Activated naive CD8-positive, alpha-beta T cell (primary cell): ENCODE measurements at regions not wholly inside any gene's neighbourhood (a gene's known extent, or its start where the extent isn't known, plus 50 kb on each side); places are given as distances from the start of the nearest gene placed in this dataset.

ENCODE experiments used
- H3K27ac Mint-ChIP-seq: one replicate; pipeline ENCODE4 v1.8.0; 2021; ENCODE audit warnings: mixed read lengths
- H3K27me3 Mint-ChIP-seq: one replicate; pipeline ENCODE4 v1.8.0; 2021; ENCODE audit warnings: mixed read lengths
- H3K36me3 Mint-ChIP-seq: one replicate; pipeline ENCODE4 v1.8.0; 2021; ENCODE audit warnings: mixed read lengths
- H3K4me1 Mint-ChIP-seq: one replicate; pipeline ENCODE4 v1.8.0; 2021; ENCODE audit warnings: low read depth, mixed read lengths
- H3K4me3 Mint-ChIP-seq: one replicate; pipeline ENCODE4 v1.8.0; 2021; ENCODE audit warnings: mild to moderate bottlenecking, mixed read lengths
- H3K9me3 Mint-ChIP-seq: one replicate; pipeline ENCODE4 v1.8.0; 2021; ENCODE audit warnings: low read depth, mixed read lengths

DNA sequence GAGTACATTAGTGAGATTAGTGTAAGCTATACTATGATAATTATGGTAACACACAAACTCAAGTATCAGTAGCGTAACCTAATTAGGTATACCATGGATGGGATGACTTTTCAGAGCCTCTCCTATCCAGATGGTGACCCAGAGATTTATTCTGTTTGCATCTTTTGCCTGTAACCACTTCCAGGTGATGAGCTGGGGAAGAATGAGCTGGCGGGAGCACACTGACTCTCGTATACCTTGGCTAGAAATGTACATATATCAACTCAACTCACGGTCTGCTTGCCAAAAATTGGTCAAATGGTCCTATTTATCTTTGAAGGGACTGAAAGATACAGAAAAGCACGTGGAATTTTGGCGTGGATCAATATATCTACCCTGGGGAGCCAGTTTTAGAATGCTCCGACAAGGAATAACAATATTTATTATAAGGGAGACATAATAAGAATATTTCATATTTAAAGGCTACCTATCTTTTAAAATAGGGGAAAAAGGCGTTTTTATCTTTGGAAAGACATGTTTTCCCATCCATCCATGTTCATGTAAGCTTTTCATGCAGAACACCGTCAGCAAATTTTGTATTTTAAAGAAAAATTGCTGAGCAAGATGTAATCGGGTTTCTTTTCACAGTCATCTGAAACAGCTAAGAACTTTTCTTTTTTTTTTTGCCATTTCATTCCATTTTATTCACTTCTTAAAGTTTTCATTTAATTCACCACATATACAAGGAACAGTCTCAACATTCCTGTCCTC lies 502.6 kb upstream of the CBLB start:
- Mint-ChIP-seq H3K36me3 (no peaks in the 10 kb centered on the region), H3K4me1 (no peaks in the 10 kb centered on the region), H3K27ac (no peak overlapping the region), H3K27me3 (no peaks in the 10 kb centered on the region), H3K9me3 (no peaks in the 10 kb centered on the region), H3K4me3 (no peak overlapping the region)

DNA sequence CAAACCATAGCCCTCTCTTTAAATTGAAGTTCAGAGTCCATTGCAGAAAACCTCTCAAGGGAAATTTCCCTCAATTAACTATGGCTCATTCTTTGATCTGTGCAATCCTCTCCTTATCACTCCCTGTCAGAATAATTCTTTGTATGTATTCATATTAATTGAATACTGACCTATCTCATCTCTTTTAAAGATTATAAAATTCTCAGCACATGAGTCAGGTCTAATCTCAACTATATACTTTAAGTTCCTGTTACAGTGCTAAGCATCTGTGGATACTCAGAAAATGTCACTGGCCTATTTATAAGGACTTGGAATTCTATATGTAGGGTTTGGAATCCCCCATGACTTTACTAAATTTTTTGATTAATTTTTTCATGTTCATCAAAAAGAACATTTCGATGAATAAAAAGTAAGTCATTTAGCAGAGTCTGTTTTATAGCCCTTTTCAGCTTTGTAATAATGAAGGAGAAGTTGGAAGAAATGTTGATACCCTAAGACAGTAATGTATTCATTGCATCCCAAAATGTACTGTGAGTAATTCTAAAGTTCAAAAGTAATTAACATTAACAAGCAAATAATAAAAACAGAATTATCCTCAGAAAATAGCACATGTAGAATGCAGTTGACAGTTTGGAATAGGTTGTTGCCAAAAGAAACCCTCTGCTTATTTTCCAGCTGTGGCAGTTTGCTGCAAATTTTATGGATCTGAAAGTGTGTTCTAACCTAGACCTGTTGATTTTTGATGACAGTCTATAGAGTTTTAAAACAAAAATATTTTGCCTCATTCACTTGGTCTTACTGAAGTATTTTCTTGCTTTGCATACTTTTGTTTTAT lies 503.4 kb upstream of the CBLB start:
- no peak overlapping the region for H3K27ac Mint-ChIP-seq
- no peaks in the 10 kb centered on the region for H3K4me1 Mint-ChIP-seq
- H3K36me3 Mint-ChIP-seq: no peaks in the 10 kb centered on the region
- no peaks in the 10 kb centered on the region for H3K27me3 Mint-ChIP-seq
- no peaks in the 10 kb centered on the region for H3K9me3 Mint-ChIP-seq
- no peak overlapping the region for H3K4me3 Mint-ChIP-seq

DNA sequence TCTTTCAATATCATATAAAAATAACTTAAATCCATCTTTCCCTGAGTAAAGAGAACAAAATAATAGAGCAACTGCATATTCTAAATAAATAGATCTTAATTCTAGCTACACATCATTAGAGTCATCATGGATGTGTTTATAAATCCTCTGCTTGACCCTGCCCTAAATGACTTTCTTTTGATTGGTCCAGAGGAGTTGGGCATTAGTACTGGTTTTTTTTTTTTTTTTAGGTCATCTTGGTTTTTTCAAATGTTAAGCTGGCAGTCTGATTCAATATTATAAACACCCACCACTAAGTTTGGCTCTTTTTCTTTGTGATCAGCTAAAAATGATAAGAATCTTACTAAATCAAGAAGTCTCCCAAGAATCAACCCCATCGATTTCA lies 504.0 kb upstream of the CBLB start:
- Mint-ChIP-seq H3K9me3 (no peaks in the 10 kb centered on the region), H3K4me3 (no peak overlapping the region), H3K27ac (no peak overlapping the region), H3K4me1 (no peaks in the 10 kb centered on the region), H3K36me3 (no peaks in the 10 kb centered on the region), H3K27me3 (no peaks in the 10 kb centered on the region)

DNA sequence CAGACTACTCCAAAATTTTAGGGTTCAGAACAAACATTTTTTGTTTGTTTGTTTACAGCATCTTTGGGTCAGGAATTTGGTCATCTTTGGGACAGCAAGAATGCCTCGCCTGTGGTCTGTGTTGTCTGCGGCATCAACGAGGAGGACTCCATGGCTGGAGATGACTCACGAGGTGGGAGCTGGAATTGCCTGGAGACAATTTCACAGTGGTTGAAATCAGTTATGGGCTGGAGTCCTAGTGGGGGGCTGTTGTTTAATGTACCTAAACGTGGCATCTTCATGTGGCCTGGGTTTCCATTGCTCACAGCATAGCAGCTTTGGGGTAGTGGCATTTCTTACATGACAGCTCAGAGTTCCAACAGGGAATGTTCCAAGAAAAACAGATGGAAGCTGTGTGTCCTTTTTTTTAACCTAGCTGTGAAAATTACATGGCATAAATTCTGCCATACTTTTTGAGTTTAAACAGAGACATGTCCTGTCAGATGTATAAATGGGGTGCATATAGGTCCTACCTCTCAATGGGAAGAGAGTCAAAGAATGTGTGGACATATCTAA lies 507.3 kb upstream of the CBLB start:
- no peak overlapping the region for H3K4me3 Mint-ChIP-seq
- no peaks in the 10 kb centered on the region for H3K36me3 Mint-ChIP-seq

DNA sequence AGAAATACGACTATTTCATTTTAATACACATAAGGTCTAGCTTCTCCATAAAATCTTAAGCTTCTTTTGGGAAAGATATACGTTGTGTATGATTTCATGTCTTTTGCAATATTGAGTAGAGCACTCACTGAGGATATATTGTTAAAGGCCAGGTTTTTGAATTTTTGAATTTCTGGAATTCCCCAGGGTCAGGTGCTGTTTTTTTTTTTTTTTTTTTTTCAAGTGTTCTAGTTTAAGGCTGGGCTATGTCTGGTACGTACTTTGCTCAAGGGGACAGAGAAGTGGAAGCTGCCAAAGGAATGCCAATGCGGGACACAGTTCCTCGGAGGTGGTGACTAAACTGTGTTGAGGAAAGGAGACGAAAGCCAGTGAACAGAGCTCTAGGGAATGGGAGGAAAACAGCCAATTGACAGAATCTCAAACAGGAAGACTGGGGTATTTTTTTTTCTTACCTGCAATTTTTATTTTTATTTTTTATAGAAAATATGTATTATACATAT lies 510.5 kb upstream of the CBLB start:
- Mint-ChIP-seq H3K36me3 (no peaks in the 10 kb centered on the region), H3K9me3 (no peaks in the 10 kb centered on the region), H3K27ac (no peak overlapping the region), H3K4me3 (no peak overlapping the region), H3K27me3 (no peaks in the 10 kb centered on the region), H3K4me1 (no peaks in the 10 kb centered on the region)

More for the DNA sequence above, 507.3 kb upstream of the CBLB start:
- Mint-ChIP-seq H3K27ac (no peak overlapping the region), H3K27me3 (no peaks in the 10 kb centered on the region), H3K4me1 (no peaks in the 10 kb centered on the region), H3K9me3 (no peaks in the 10 kb centered on the region)

DNA sequence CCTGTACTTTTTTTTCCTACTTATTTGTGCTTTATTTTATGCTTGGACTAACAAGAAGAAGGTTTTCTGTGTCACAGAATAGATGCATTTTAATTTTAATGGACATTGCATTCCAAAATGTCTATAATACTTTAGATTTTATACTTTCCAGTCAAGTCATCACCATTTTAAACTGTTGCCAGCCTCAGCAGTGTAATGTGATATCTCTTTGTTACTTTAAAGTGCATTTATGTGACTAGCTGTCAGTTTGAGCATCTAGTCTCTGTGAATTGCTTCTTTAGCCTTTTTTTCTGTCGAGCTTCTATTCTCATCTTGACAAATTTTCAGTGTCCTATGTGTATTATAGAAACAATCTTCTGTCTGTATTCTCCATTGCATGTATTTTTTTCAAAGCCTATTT lies 511.4 kb upstream of the CBLB start:
- Mint-ChIP-seq H3K27ac (no peak overlapping the region), H3K4me3 (no peak overlapping the region), H3K4me1 (no peaks in the 10 kb centered on the region), H3K9me3 (no peaks in the 10 kb centered on the region), H3K27me3 (no peaks in the 10 kb centered on the region), H3K36me3 (no peaks in the 10 kb centered on the region)

DNA sequence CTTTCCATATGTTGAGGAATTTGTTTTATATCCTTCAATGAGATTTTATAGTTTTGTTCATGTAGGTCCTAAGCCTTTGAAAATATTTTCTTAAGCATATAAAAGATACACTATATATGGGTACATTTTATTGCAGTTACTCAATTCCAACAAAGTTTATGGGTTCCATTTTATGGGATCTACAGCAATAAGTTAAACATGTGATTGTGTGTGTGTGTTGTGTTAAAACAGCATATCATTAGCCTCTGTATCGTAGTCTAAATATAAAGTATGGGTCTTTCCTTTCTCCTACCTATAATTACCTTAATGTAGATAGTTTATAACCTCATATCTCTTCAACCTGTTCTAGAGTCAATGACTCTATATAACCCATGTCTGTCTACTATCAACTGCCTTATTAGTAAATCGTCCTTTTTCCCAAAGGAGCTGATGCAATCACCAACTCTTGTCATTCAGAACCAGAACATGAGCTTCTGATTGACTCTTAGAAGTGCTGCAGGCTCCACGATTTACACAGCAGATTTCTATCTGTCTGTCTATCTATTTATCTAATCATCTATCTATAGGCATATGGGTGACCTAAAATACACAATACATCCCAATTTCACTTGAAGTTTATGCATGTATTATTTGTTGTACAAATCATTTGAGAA lies 512.6 kb upstream of the CBLB start:
- Mint-ChIP-seq H3K27ac (no peak overlapping the region), H3K27me3 (no peaks in the 10 kb centered on the region), H3K36me3 (no peaks in the 10 kb centered on the region), H3K9me3 (no peaks in the 10 kb centered on the region), H3K4me3 (no peak overlapping the region), H3K4me1 (no peaks in the 10 kb centered on the region)

DNA sequence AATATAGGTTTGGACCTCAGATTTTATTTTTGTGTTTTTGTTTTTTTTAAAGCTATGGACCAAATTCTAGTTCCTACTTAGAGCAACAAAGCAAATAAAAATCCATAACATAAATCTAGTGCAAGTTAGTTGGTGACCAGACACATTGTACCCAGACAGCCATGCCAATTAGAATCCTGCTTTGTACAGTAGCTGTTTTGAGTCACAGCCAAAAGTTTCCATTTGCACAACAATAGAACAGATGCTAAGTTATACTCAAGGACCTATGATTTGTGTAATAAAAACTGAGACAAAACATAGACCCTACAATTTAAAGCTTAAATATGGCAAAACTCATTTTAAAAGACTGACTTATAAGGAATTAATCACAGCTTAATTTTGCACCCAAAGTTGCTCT lies 513.1 kb upstream of the CBLB start:
- no peaks in the 10 kb centered on the region for H3K4me1 Mint-ChIP-seq
- no peaks in the 10 kb centered on the region for H3K9me3 Mint-ChIP-seq
- no peaks in the 10 kb centered on the region for H3K36me3 Mint-ChIP-seq
- H3K27me3 Mint-ChIP-seq: no peaks in the 10 kb centered on the region
- H3K27ac Mint-ChIP-seq: no peak overlapping the region
- H3K4me3 Mint-ChIP-seq: no peak overlapping the region

DNA sequence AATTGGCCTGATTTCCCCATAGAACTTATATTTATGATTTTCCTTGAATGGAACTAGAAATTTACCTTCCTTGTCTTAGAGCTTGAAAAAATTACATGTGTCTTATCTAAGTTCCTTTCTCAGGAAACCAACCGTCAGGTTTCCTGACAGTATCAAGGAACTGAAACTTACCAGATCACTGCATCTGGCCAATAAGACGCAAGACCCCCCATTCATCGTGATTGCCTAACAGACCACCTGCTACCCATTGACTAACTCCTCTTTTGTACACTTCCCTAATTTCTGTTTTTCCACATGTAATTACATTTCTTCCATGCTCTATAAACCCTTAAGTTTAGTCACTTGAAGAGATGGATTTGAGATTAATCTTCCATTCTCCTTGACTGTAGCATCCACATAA lies 517.2 kb upstream of the CBLB start:
- H3K27ac Mint-ChIP-seq: no peak overlapping the region
- no peak overlapping the region for H3K4me3 Mint-ChIP-seq
- no peaks in the 10 kb centered on the region for H3K4me1 Mint-ChIP-seq
- no peaks in the 10 kb centered on the region for H3K9me3 Mint-ChIP-seq
- H3K27me3 Mint-ChIP-seq: peaks cover 3% of the 10 kb centered on the region
- H3K36me3 Mint-ChIP-seq: no peaks in the 10 kb centered on the region

DNA sequence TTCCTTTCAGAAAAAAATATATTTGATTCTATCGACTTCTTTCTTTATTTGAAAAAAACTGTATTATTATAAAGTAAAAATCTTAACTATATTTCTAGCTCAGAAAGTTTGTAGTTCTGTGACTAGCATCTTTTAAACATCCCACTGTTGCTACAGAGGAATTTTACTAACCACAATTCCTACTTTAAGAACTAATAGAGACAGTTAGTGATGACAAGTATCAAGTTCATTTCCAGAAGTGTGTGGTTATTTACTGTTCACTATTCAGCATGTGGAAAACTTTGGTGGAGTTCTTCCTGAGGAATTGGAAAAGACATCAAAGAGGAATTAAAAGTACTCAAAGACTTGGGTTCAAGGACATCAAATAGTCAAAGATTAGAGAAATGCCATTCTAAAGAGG lies 524.1 kb upstream of the CBLB start:
- Mint-ChIP-seq H3K27me3 (peaks cover 3% of the 10 kb centered on the region), H3K4me3 (no peak overlapping the region), H3K4me1 (no peaks in the 10 kb centered on the region), H3K27ac (no peak overlapping the region), H3K36me3 (peaks cover 2% of the 10 kb centered on the region), H3K9me3 (no peaks in the 10 kb centered on the region)

DNA sequence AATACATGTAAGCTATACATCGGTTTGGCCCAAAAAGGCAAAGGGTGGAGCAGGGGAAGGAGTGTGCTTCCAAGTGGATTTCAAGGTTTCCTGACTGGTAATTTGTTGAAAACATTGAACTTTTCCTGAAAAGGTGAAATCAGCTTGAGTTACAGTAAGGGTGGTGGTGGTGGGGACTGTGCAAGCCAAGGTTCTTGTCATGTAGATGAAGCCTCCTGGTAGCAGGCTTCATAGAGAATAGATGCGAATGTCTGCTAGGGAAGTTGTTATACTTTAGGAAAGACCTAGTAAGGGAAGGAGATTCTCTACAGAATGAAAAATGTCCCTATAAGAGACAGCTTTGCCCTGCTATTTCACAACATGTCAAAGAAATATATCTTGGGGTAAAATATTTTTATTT lies 528.2 kb upstream of the CBLB start:
- Mint-ChIP-seq H3K4me1 (no peaks in the 10 kb centered on the region), H3K36me3 (no peaks in the 10 kb centered on the region), H3K27ac (no peak overlapping the region), H3K4me3 (no peak overlapping the region), H3K27me3 (no peaks in the 10 kb centered on the region), H3K9me3 (no peaks in the 10 kb centered on the region)

DNA sequence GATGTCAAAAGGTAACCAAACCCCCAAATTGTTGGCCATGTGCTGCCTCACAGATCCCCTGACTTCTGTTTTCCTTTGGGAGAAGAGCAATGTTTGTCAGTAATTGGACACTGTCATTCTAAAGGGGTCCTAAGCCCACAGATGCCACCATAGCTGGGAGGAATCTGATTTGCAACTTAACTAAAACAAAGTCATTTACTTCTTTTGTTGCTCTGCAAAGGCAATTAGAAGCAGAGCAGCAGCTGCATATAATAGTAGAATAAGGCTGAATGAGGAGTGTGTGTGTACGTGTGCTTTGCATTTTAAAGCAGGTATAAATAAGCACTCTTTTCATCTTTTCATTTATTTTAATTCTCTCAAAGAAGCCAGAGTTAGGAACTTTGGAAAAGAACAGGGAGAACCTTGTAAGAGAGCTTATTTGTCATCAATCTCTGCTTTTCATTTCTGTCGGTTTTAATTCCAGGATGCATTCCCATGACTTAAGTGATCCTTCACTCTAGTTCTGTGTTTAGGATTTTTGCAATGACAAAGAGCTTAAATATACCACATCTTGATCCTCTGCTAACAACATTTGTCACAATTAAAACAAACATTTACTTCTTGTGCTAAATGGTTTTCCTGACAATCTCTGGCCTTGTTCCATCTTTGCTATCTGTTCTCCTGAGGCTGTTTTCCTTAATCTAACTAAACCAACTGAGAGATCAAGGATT lies 530.2 kb upstream of the CBLB start:
- Mint-ChIP-seq H3K9me3 (no peaks in the 10 kb centered on the region), H3K4me1 (no peaks in the 10 kb centered on the region), H3K27ac (no peak overlapping the region), H3K4me3 (no peak overlapping the region), H3K27me3 (no peaks in the 10 kb centered on the region), H3K36me3 (no peaks in the 10 kb centered on the region)

DNA sequence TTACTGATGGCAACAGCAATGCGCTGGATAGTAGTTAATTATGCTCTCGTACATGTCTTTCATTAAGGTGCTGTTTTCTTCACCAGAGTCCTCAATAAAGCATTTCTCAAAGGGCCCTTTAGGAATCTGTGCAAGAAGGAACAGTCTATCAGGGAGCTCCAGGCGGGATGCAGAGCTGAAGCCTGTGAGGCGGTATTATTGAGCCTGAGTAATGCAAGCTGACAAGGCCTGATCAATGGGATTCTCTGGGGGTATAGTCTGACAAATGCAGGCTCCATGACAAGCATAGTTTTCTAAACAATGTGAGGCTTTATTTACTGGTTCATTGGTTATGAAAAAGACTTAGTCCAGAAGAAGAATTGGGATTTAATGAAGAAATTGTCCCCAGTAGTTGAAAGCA lies 530.9 kb upstream of the CBLB start:
- no peak overlapping the region for H3K27ac Mint-ChIP-seq
- no peaks in the 10 kb centered on the region for H3K36me3 Mint-ChIP-seq
- no peaks in the 10 kb centered on the region for H3K4me1 Mint-ChIP-seq
- no peak overlapping the region for H3K4me3 Mint-ChIP-seq
- no peaks in the 10 kb centered on the region for H3K27me3 Mint-ChIP-seq
- no peaks in the 10 kb centered on the region for H3K9me3 Mint-ChIP-seq

DNA sequence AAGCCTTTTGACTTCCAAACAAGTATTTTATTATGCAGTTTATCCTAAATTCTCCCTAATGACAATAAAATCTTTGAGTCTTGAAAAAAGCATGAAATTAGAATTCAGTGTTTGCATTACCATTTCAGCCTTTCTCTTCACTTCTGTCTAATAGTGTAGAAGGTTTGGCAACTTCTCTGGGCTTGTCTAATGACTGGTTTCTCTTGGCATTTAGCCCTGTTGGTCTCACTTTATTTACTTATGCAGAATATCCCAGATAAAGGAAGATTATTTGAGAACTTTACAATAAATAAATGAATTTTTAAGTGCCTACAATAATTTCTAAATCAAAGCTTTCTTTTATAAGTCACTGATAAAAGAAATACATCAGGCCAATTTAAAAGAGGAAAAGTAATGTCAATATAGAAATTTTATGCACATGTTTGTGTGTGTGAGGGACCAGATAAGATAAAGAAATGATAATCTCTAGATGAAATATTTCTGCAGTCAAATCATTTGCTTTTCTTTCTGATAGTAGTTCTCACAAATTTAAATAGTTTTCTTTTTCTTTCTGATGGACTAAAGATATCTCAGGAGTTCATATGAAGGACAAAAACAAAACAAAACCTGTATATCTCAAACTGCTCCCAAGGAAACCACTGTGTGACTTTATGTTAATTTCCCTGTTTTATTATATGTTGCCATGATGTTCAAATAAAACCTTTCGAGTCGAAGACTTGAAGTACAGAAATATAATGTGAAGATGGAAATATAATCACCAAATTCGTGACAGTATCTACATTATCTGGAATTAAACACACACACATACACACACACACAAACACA lies 533.1 kb upstream of the CBLB start:
- Mint-ChIP-seq H3K27ac (no peak overlapping the region), H3K4me3 (no peak overlapping the region), H3K4me1 (no peaks in the 10 kb centered on the region), H3K9me3 (no peaks in the 10 kb centered on the region), H3K36me3 (no peaks in the 10 kb centered on the region), H3K27me3 (no peaks in the 10 kb centered on the region)
